ENCODE measurements at regions not wholly inside any gene's neighbourhood (a gene's known extent, or its start where the extent isn't known, plus 50 kb on each side); places are given as distances from the start of the nearest gene placed in this dataset.

DNA sequence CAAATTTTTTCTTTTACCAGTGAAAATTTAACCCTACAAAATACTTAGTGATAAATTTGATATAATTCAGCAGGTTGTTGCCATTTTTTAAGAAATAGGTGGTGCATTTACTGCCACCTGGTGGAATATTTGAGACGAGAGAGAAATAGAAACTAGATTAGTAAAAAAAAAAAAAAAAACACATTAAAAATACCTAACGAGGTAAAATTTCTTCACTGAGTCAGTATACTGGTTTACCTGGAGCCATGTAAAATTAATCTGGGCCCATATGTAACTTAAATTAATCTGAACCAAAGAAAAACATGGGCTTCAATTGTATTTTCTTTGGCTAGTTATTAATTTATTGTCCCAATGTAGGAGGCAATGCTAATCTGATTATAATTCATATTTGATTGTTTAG lies 520.8 kb downstream of the EPM2A start:
- DNase-seq (ENCODE audit: low spot score in 2 of 2): no peak
- no peak overlapping the region for H3K4me3 ChIP-seq
- no peak overlapping the region for H3K27ac ChIP-seq
- no peaks in the 10 kb centered on the region for H3K27me3 ChIP-seq
- WGBS: 5% methylated on average over 2 of the region's 2 CpGs
- no peaks in the 10 kb centered on the region for H3K9me3 ChIP-seq
- H3K4me1 ChIP-seq: no peaks in the 10 kb centered on the region
- no peaks in the 10 kb centered on the region for H3K36me3 ChIP-seq
- TF ChIP-seq EP300 (IDR thresholded peaks at IDR 0.05): no peak
- TF ChIP-seq, protein P1, sequence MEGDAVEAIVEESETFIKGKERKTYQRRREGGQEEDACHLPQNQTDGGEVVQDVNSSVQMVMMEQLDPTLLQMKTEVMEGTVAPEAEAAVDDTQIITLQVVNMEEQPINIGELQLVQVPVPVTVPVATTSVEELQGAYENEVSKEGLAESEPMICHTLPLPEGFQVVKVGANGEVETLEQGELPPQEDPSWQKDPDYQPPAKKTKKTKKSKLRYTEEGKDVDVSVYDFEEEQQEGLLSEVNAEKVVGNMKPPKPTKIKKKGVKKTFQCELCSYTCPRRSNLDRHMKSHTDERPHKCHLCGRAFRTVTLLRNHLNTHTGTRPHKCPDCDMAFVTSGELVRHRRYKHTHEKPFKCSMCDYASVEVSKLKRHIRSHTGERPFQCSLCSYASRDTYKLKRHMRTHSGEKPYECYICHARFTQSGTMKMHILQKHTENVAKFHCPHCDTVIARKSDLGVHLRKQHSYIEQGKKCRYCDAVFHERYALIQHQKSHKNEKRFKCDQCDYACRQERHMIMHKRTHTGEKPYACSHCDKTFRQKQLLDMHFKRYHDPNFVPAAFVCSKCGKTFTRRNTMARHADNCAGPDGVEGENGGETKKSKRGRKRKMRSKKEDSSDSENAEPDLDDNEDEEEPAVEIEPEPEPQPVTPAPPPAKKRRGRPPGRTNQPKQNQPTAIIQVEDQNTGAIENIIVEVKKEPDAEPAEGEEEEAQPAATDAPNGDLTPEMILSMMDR (IDR thresholded peaks at IDR 0.05): peak in 1 of 2 donors; percentile 25
- no peak for TF ChIP-seq POLR2AphosphoS5 (IDR thresholded peaks at IDR 0.05)
- TF ChIP-seq POLR2A (IDR thresholded peaks at IDR 0.05): no peak

DNA sequence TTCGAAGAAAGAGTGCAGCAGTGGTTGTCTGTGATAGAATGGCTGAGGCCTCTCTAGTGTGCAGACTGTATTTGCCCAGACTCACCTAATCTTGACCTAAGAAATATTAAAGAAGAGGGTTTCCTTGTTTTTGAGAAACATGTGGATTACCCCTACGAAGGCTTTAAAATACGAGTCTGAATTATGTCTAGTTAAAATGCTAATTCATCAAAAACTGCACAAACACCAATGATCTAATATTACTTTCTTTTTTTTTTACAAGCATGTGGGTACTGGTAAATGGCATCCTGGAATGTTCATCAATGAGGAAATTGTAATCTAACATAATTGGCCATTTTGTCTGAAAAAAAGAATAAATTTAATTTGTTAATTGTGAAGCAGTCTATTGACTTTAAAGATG lies 510.9 kb downstream of the EPM2A start:
- no peak overlapping the region for H3K27ac ChIP-seq
- H3K4me3 ChIP-seq: no peak overlapping the region
- WGBS: 67% methylated on average over 3 of the region's 3 CpGs
- TF ChIP-seq, protein P1 (IDR thresholded peaks at IDR 0.05): no peak
- TF ChIP-seq POLR2AphosphoS5 (IDR thresholded peaks at IDR 0.05): no peak
- TF ChIP-seq POLR2A (IDR thresholded peaks at IDR 0.05): no peak
- TF ChIP-seq EP300 (IDR thresholded peaks at IDR 0.05): no peak
- H3K4me1 ChIP-seq: no peaks in the 10 kb centered on the region
- DNase-seq (ENCODE audit: low spot score in 2 of 2): no peak
- H3K36me3 ChIP-seq: no peaks in the 10 kb centered on the region
- no peaks in the 10 kb centered on the region for H3K9me3 ChIP-seq
- no peaks in the 10 kb centered on the region for H3K27me3 ChIP-seq

DNA sequence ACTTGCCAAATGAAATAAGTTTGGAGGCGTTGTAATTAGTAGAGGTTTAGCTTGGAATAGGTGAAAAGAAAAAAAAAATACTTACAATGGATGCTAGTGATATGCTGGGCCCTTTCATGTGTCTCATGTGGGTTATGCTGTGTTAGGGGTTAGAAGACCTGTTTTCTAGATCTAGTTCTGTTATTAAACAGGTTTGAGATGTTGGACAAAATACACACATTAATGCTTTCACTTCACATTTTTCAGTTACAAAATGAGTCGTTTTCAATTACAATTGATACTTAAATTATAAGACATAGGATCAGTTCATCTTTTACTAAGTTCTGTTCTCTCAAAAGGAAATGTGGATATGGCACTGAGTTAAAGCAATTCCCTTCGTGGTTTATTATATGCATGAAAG lies 509.8 kb downstream of the EPM2A start:
- Histone ChIP-seq H3K9me3 (no peaks in the 10 kb centered on the region), H3K36me3 (no peaks in the 10 kb centered on the region)
- DNase-seq (ENCODE audit: low spot score in 2 of 2): no peak

DNA sequence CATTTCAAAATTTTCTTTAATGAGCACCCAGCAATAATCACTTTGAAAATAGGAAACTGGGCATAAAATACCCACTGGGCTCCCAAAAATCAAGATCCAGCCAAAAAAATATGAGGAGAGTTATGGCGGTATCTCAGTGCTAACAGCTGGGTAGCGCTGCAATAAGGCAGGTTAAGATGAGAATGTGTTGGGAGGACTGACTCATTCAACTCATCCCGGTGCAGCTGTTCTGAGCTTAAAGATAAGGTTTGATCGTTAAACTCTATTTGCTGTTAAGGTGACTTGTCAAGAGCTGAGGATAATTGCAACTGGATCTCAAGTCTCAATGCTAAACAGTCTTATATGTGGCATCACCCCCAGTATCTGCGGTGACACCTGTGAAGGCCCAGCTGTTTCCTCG lies 507.7 kb downstream of the EPM2A start:
- Histone ChIP-seq H3K4me3 (no peak overlapping the region), H3K27me3 (no peaks in the 10 kb centered on the region), H3K9me3 (no peaks in the 10 kb centered on the region), H3K4me1 (no peaks in the 10 kb centered on the region), H3K36me3 (no peaks in the 10 kb centered on the region), H3K27ac (no peak overlapping the region)
- no peak for TF ChIP-seq EP300 (IDR thresholded peaks at IDR 0.05)
- TF ChIP-seq, protein P1 (IDR thresholded peaks at IDR 0.05): no peak
- TF ChIP-seq POLR2A (IDR thresholded peaks at IDR 0.05): no peak
- WGBS: 78% methylated on average over 6 of the region's 6 CpGs
- no peak for DNase-seq (ENCODE audit: low spot score in 2 of 2)

More for the DNA sequence above, 509.8 kb downstream of the EPM2A start:
- WGBS: 72% methylated on average over 3 of the region's 3 CpGs
- no peak for TF ChIP-seq EP300 (IDR thresholded peaks at IDR 0.05)
- TF ChIP-seq POLR2AphosphoS5 (IDR thresholded peaks at IDR 0.05): no peak
- TF ChIP-seq, protein P1 (IDR thresholded peaks at IDR 0.05): no peak
- TF ChIP-seq POLR2A (IDR thresholded peaks at IDR 0.05): no peak
- no peak overlapping the region for H3K27ac ChIP-seq
- H3K4me1 ChIP-seq: no peaks in the 10 kb centered on the region
- H3K27me3 ChIP-seq: no peaks in the 10 kb centered on the region
- no peak overlapping the region for H3K4me3 ChIP-seq

DNA sequence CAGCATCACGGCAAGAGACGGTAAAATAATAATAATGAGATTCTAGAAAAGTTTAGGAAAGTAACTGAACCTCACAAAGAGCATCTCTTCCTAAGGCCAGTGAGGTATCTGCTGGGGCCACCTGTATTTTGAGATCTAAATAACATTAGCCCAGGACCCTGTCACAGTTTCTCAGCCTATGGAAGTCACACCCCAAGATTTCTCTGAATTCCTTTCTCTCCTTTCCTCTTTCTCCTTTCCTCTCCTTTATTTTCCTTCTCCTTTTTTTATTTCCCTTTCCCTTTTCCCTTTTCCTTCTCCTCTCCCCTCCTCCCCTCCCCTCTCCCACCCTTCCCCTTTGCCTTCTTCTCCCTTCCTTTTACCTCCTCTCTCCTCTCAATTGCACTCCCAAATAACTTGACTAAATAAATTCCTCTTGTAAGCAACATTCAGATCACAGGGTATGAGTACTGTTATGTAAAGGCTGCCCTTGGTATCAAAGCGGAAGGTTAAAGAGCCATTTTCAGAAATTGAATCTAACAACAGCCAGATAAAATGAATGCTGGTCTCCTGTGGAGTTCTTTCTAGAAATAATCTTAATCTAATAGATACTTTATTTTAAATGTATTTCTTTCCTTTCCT lies 506.2 kb downstream of the EPM2A start:
- no peak overlapping the region for H3K27ac ChIP-seq
- no peak overlapping the region for H3K4me3 ChIP-seq
- no peaks in the 10 kb centered on the region for H3K9me3 ChIP-seq
- TF ChIP-seq, protein P1 (IDR thresholded peaks at IDR 0.05): no peak
- TF ChIP-seq POLR2A (IDR thresholded peaks at IDR 0.05) (no peak), POLR2AphosphoS5 (IDR thresholded peaks at IDR 0.05) (no peak), EP300 (IDR thresholded peaks at IDR 0.05) (no peak)
- no peaks in the 10 kb centered on the region for H3K36me3 ChIP-seq
- DNase-seq (ENCODE audit: low spot score in 2 of 2): no peak
- H3K4me1 ChIP-seq: no peaks in the 10 kb centered on the region
- H3K27me3 ChIP-seq: no peaks in the 10 kb centered on the region
- 89% methylated on average over 3 of the region's 3 CpGs for WGBS

All from suprapubic skin (tissue), 4 donors.